Ectodermal cell (in vitro differentiated cells): ENCODE measurements at regions not wholly inside any gene's neighbourhood (a gene's known extent, or its start where the extent isn't known, plus 50 kb on each side); places are given as distances from the start of the nearest gene placed in this dataset.

Source experiments
- H3K27ac ChIP-seq: 2 replicates; pipeline ENCODE4 v1.7.0; 2013; ENCODE audit warnings: mild to moderate bottlenecking, low read depth, low read length; ENCODE audit not compliant: insufficient read depth, poor library complexity, severe bottlenecking
- H3K27me3 ChIP-seq: 2 replicates; pipeline ENCODE4 v1.7.0; 2013; ENCODE audit warnings: mild to moderate bottlenecking, low read length; ENCODE audit not compliant: insufficient read depth, control insufficient read depth, poor library complexity, severe bottlenecking
- H3K36me3 ChIP-seq: one replicate; pipeline ENCODE4 v1.7.0; 2013; ENCODE audit warnings: low read length; ENCODE audit not compliant: control insufficient read depth, insufficient read depth
- H3K4me1 ChIP-seq: one replicate; pipeline ENCODE4 v1.7.0; 2013; ENCODE audit warnings: low read length; ENCODE audit not compliant: control insufficient read depth, insufficient read depth
- H3K4me3 ChIP-seq: 2 replicates; pipeline ENCODE4 v1.7.0; 2013; ENCODE audit warnings: low read depth, low read length, control low read depth; ENCODE audit not compliant: insufficient read depth
- H3K9me3 ChIP-seq: 2 replicates; pipeline ENCODE4 v1.7.0; 2013; ENCODE audit warnings: mild to moderate bottlenecking, low read length, moderate library complexity; ENCODE audit not compliant: control insufficient read depth
- WGBS, 2 experiments: methylation state at CpG; one replicate each; pipeline ENCODE4 v1.1.7; 2013; ENCODE audit warnings: missing lambda C conversion rate in 2 of 2; 5-methylcytosine and 5-hydroxymethylcytosine counted together

GRCh38 chr10:128792426-128793140 is 666.4 kb upstream of the MKI67 start:
- no peaks in the 10 kb centered on the region for H3K4me1 ChIP-seq
- no peak overlapping the region for H3K4me3 ChIP-seq
- H3K27me3 ChIP-seq, result no peaks in the 10 kb centered on the region
- no peaks in the 10 kb centered on the region for H3K9me3 ChIP-seq
- H3K36me3 ChIP-seq, result no peaks in the 10 kb centered on the region
- WGBS, 2 experiments, result 93 to 96% methylated on average over 9 of the region's 9 CpGs
- no peak overlapping the region for H3K27ac ChIP-seq

GRCh38 chr10:128793726-128794655 is 667.8 kb upstream of the MKI67 start:
- 94 to 95% methylated on average over 10 of the region's 10 CpGs for WGBS, 2 experiments
- no peaks in the 10 kb centered on the region for H3K4me1 ChIP-seq
- H3K27ac ChIP-seq, result no peak overlapping the region
- H3K36me3 ChIP-seq, result no peaks in the 10 kb centered on the region
- H3K9me3 ChIP-seq, result no peaks in the 10 kb centered on the region
- no peaks in the 10 kb centered on the region for H3K27me3 ChIP-seq
- no peak overlapping the region for H3K4me3 ChIP-seq

GRCh38 chr10:128796396-128796912 is 670.2 kb upstream of the MKI67 start:
- no peaks in the 10 kb centered on the region for H3K9me3 ChIP-seq
- H3K36me3 ChIP-seq, result no peaks in the 10 kb centered on the region
- no peaks in the 10 kb centered on the region for H3K27me3 ChIP-seq
- H3K4me3 ChIP-seq, result no peak overlapping the region
- H3K4me1 ChIP-seq, result no peaks in the 10 kb centered on the region
- 87 to 91% methylated on average over 3 of the region's 3 CpGs for WGBS, 2 experiments
- H3K27ac ChIP-seq, result no peak overlapping the region

GRCh38 chr10:128802062-128802461 is 665.0 kb upstream of the MGMT start:
- Histone ChIP-seq H3K36me3 (no peaks in the 10 kb centered on the region), H3K27me3 (no peaks in the 10 kb centered on the region), H3K4me3 (no peak overlapping the region), H3K9me3 (no peaks in the 10 kb centered on the region), H3K4me1 (no peaks in the 10 kb centered on the region), H3K27ac (no peak overlapping the region)
- 89 to 94% methylated on average over 3 to 4 of the region's 4 CpGs for whole genome bisulfite sequencing, 2 experiments

- WGBS, 2 experiments, result 71 to 72% methylated on average over 7 to 8 of the region's 8 CpGs
- no peaks in the 10 kb centered on the region for H3K36me3 ChIP-seq
- no peaks in the 10 kb centered on the region for H3K9me3 ChIP-seq
- no peak overlapping the region for H3K27ac ChIP-seq
- H3K27me3 ChIP-seq, result no peaks in the 10 kb centered on the region
- H3K4me1 ChIP-seq, result no peaks in the 10 kb centered on the region
- H3K4me3 ChIP-seq, result no peak overlapping the region
Measured at GRCh38 chr10:128803790-128804189, 663.3 kb upstream of the MGMT start.

- Histone ChIP-seq H3K36me3 (no peaks in the 10 kb centered on the region), H3K27me3 (no peaks in the 10 kb centered on the region), H3K9me3 (no peaks in the 10 kb centered on the region), H3K27ac (no peak overlapping the region), H3K4me3 (no peak overlapping the region), H3K4me1 (no peaks in the 10 kb centered on the region)
- WGBS, 2 experiments, result 93 to 95% methylated on average over 2 of the region's 2 CpGs
Measured at GRCh38 chr10:128804411-128804810, 662.6 kb upstream of the MGMT start.

- Histone ChIP-seq H3K27ac (no peak overlapping the region), H3K4me1 (peaks cover 4% of the 10 kb centered on the region), H3K27me3 (no peaks in the 10 kb centered on the region), H3K9me3 (no peaks in the 10 kb centered on the region), H3K36me3 (no peaks in the 10 kb centered on the region), H3K4me3 (no peak overlapping the region)
- 86 to 94% methylated on average over 4 of the region's 4 CpGs for WGBS, 2 experiments
Measured at GRCh38 chr10:128808921-128809440, 658.1 kb upstream of the MGMT start.

- H3K4me1 ChIP-seq, result peaks cover 8% of the 10 kb centered on the region
- H3K9me3 ChIP-seq, result no peaks in the 10 kb centered on the region
- no peak overlapping the region for H3K27ac ChIP-seq
- H3K4me3 ChIP-seq, result no peak overlapping the region
- 94% methylated on average over 10 of the region's 10 CpGs for WGBS, 2 experiments
- no peaks in the 10 kb centered on the region for H3K27me3 ChIP-seq
- H3K36me3 ChIP-seq, result no peaks in the 10 kb centered on the region
Measured at GRCh38 chr10:128811511-128811910, 655.5 kb upstream of the MGMT start.

- H3K4me3 ChIP-seq, result no peak overlapping the region
- no peak overlapping the region for H3K27ac ChIP-seq
- 89 to 93% methylated on average over 15 of the region's 15 CpGs for WGBS, 2 experiments
- no peaks in the 10 kb centered on the region for H3K9me3 ChIP-seq
- H3K4me1 ChIP-seq, result peaks cover 8% of the 10 kb centered on the region
- no peaks in the 10 kb centered on the region for H3K36me3 ChIP-seq
- no peaks in the 10 kb centered on the region for H3K27me3 ChIP-seq
Measured at GRCh38 chr10:128812000-128812399, 655.0 kb upstream of the MGMT start.

- H3K4me3 ChIP-seq, result no peak overlapping the region
- no peak overlapping the region for H3K27ac ChIP-seq
- no peaks in the 10 kb centered on the region for H3K9me3 ChIP-seq
- no peaks in the 10 kb centered on the region for H3K36me3 ChIP-seq
- H3K27me3 ChIP-seq, result no peaks in the 10 kb centered on the region
- 85 to 94% methylated on average over 3 of the region's 3 CpGs for WGBS, 2 experiments
- peaks cover 8% of the 10 kb centered on the region for H3K4me1 ChIP-seq
Measured at GRCh38 chr10:128813574-128813973, 653.5 kb upstream of the MGMT start.
